Endothelial cell of umbilical vein (primary cell): ENCODE measurements at regions not wholly inside any gene's neighbourhood (a gene's known extent, or its start where the extent isn't known, plus 50 kb on each side); places are given as distances from the start of the nearest gene placed in this dataset.

ENCODE experiments used
- BruUV-seq: library from RNA; stranded (reverse); fragments of 400-500 nt; replicated peaks from 2 replicates; lab custom pipeline; 2021; lab: Mats Ljungman, UMichigan
- CTCF ChIA-PET: fragments of 300-600, 350-600 bp; sonication (Branson Sonifier 250); formaldehyde crosslinking; loops from one replicate; lab custom pipeline; 2021; ENCODE audit warnings: antibody characterized with exemption, inconsistent platforms; lab: Charles Lee
- POLR2A ChIA-PET: fragments of 300-600, 350-600 bp; sonication (Branson Sonifier 250); formaldehyde crosslinking; loops from one replicate; lab custom pipeline; 2021; ENCODE audit warnings: antibody characterized with exemption, inconsistent platforms; lab: Charles Lee
- DNase-seq: peaks from one replicate; pipeline ENCODE4 v3.0.0-alpha.2; 2011; ENCODE audit warnings: low read depth, low spot score
- FAIRE-seq: peaks from 2 replicates; lab custom pipeline; 2011; peaks lifted over from hg19 to GRCh38; lab: Jason Lieb, UNC
- H2AFZ ChIP-seq: 2 replicates; pipeline ENCODE4 v1.6.0; 2012; ENCODE audit warnings: low read depth, low read length, control low read depth, inconsistent platforms
- H3K27ac ChIP-seq: 2 replicates; pipeline ENCODE4 v1.5.1; 2011; ENCODE audit warnings: low read depth, mild to moderate bottlenecking, control low read depth, low read length, moderate library complexity; ENCODE audit not compliant: insufficient read depth
- H3K27me3 ChIP-seq, 2 experiments: 2 replicates each; pipeline versions ENCODE4 v1.6.0 to v1.6.1; 2011; ENCODE audit warnings: low read length in 2 of 2, mixed read lengths in 1 of 2; ENCODE audit not compliant: control insufficient read depth in 2 of 2, insufficient read depth in 2 of 2
- H3K36me3 ChIP-seq, 2 experiments: 2 replicates in 1 of 2; 3 replicates in 1 of 2; pipeline ENCODE4 v1.5.1; 2011; ENCODE audit warnings: low read length in 2 of 2, mild to moderate bottlenecking in 1 of 2, moderate library complexity in 1 of 2; ENCODE audit not compliant: control insufficient read depth in 2 of 2, insufficient read depth in 2 of 2; ENCODE audit errors: extremely low read depth in 1 of 2
- H3K4me1 ChIP-seq: 3 replicates; pipeline ENCODE4 v1.5.1; 2011; ENCODE audit warnings: mild to moderate bottlenecking, low read length; ENCODE audit not compliant: control insufficient read depth, insufficient read depth; ENCODE audit errors: extremely low read depth
- H3K4me2 ChIP-seq: 2 replicates; pipeline ENCODE4 v1.6.1; 2011; ENCODE audit warnings: low read length, control low read depth, mixed read lengths; ENCODE audit not compliant: insufficient read depth
- H3K4me3 ChIP-seq, 3 experiments: fragments of 200-600 bp in 1 of 3; sonication (generic), shearing (Covaris generic) in 1 of 3; replicated peaks in 1 of 3; 2 replicates each; pipeline ENCODE4 v1.5.1; 2011 to 2016; ENCODE audit warnings: control low read depth in 3 of 3, low read length in 3 of 3, mild to moderate bottlenecking in 2 of 3, inconsistent platforms in 1 of 3, low read depth in 1 of 3, moderate library complexity in 1 of 3; ENCODE audit not compliant: insufficient read depth in 1 of 3
- H3K79me2 ChIP-seq: 2 replicates; pipeline ENCODE4 v1.6.0; 2012; ENCODE audit warnings: low read length, inconsistent platforms; ENCODE audit not compliant: control insufficient read depth, insufficient read depth
- H3K9ac ChIP-seq: replicated peaks from 2 replicates; pipeline ENCODE3; 2011; ENCODE audit warnings: low read length, control low read depth; ENCODE audit not compliant: insufficient read depth; ENCODE audit errors: extremely low read depth
- H3K9me1 ChIP-seq: replicated peaks from 3 replicates; pipeline ENCODE4 v1.6.0; 2011; ENCODE audit warnings: mild to moderate bottlenecking, low read length; ENCODE audit not compliant: control insufficient read depth, insufficient read depth; ENCODE audit errors: extremely low read depth
- H3K9me3 ChIP-seq: replicated peaks from 2 replicates; pipeline ENCODE4 v1.5.1; 2012; ENCODE audit warnings: low read length, inconsistent platforms; ENCODE audit not compliant: control insufficient read depth, insufficient read depth
- H4K20me1 ChIP-seq: replicated peaks from 2 replicates; pipeline ENCODE3; 2011; ENCODE audit warnings: mild to moderate bottlenecking, low read length; ENCODE audit not compliant: control insufficient read depth, insufficient read depth; ENCODE audit errors: extremely low read depth
- EZH2 ChIP-seq: IDR thresholded peaks from 2 replicates; pipeline ENCODE4 v1.6.1; 2012; ENCODE audit warnings: borderline replicate concordance, low read depth, mild to moderate bottlenecking, moderate library complexity, low read length, inconsistent platforms; ENCODE audit not compliant: severe bottlenecking
- FOS ChIP-seq: IDR thresholded peaks from 2 replicates; pipeline ENCODE4 v1.6.1; 2011; ENCODE audit warnings: mild to moderate bottlenecking, low read length, moderate library complexity, borderline replicate concordance; ENCODE audit not compliant: insufficient read depth
- GATA2 ChIP-seq: IDR thresholded peaks from 2 replicates; pipeline ENCODE4 v1.7.0; 2011; ENCODE audit warnings: low read depth, mild to moderate bottlenecking, moderate library complexity, mixed read lengths, low read length; ENCODE audit not compliant: insufficient read length, insufficient read depth
- MYC ChIP-seq: IDR thresholded peaks from one replicate; pipeline ENCODE4 v1.6.1; 2011; ENCODE audit warnings: mild to moderate bottlenecking, low read depth, low read length
- POLR2A ChIP-seq: IDR thresholded peaks from 2 replicates; pipeline ENCODE4 v1.6.1; 2012; ENCODE audit warnings: low read depth, mild to moderate bottlenecking, control low read depth, low read length
- POLR2AphosphoS5 ChIP-seq: IDR thresholded peaks from 2 replicates; pipeline ENCODE4 v1.6.1; 2012; ENCODE audit warnings: low read depth, mild to moderate bottlenecking, control low read depth, low read length, moderate library complexity; ENCODE audit not compliant: insufficient read depth
- dilution Hi-C: fragments of 300-500 bp; cut with MboI; formaldehyde crosslinking; loops from one replicate; pipeline ENCODE4 v1.15.0; 2019; ENCODE audit warnings: low sequenced_read_pairs; ENCODE audit not compliant: extremely low pct_ligation_motif_present
- intact Hi-C: fragments of 100-400 bp; cut with micrococcal nuclease; formaldehyde crosslinking; loops from one replicate; pipeline ENCODE4 v1.10.0; 2022
- TF ChIP-seq, protein P1 (sequence below), 2 donors: IDR thresholded peaks; 1 replicate in 1 of 2; 2 replicates in 1 of 2; pipeline ENCODE4 v1.5.1; 2011; ENCODE audit warnings: low read length in 2 of 2, mild to moderate bottlenecking in 2 of 2, moderate library complexity in 2 of 2, control low read depth in 1 of 2, inconsistent platforms in 1 of 2, low read depth in 1 of 2; ENCODE audit not compliant: insufficient read depth in 1 of 2; ENCODE audit errors: extremely low read depth in 1 of 2
- TF ChIP-seq, protein P2 (sequence below): IDR thresholded peaks from 2 replicates; pipeline ENCODE4 v1.6.1; 2011; ENCODE audit not compliant: insufficient read depth, insufficient read length

DNA sequence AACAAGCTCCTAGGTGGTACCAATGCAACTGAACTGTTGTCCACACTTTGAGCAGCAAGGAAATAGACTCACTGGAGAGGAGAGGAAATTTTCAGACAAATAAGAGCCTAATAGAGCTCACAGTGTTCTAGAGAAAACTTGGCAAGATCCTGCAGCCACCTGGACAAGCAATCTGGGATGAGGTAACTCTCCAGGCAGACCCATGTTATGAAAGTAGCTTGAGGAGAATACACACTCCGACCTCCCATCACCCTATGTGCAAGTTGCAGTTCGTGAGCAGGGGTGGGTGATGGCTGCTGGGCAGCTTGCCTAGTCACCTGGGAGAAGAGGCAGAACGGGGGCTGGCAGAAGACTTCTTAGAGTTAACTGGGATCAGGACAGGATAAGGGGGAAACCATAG lies 102.2 kb downstream of the KLF4 start:
- BruUV-seq: no TSS peak
- H3K27me3 ChIP-seq: no peaks in the 10 kb centered on the region
- FAIRE-seq (no peak), DNase-seq (peak; percentile 5)
- no peak overlapping the region for H3K4me3 ChIP-seq
- dilution Hi-C loops: no loop called here
- no peaks in the 10 kb centered on the region for H3K79me2 ChIP-seq
- TF ChIP-seq POLR2A (no peak), GATA2 (no peak), FOS (no peak), MYC (no peak), EZH2 (no peak), POLR2AphosphoS5 (no peak)
- TF ChIP-seq, protein P1, sequence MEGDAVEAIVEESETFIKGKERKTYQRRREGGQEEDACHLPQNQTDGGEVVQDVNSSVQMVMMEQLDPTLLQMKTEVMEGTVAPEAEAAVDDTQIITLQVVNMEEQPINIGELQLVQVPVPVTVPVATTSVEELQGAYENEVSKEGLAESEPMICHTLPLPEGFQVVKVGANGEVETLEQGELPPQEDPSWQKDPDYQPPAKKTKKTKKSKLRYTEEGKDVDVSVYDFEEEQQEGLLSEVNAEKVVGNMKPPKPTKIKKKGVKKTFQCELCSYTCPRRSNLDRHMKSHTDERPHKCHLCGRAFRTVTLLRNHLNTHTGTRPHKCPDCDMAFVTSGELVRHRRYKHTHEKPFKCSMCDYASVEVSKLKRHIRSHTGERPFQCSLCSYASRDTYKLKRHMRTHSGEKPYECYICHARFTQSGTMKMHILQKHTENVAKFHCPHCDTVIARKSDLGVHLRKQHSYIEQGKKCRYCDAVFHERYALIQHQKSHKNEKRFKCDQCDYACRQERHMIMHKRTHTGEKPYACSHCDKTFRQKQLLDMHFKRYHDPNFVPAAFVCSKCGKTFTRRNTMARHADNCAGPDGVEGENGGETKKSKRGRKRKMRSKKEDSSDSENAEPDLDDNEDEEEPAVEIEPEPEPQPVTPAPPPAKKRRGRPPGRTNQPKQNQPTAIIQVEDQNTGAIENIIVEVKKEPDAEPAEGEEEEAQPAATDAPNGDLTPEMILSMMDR (IDR thresholded peaks at IDR 0.05; ENCODE audit: extremely low read depth in 1 of 2, insufficient read depth in 1 of 2, low read depth in 1 of 2, low read length in 2 of 2): no peak
- TF ChIP-seq, protein P2, sequence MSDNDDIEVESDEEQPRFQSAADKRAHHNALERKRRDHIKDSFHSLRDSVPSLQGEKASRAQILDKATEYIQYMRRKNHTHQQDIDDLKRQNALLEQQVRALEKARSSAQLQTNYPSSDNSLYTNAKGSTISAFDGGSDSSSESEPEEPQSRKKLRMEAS: no peak
- H3K9me1 ChIP-seq: no peaks in the 10 kb centered on the region
- no peaks in the 10 kb centered on the region for H4K20me1 ChIP-seq
- ChIA-PET CTCF (no interaction called here), POLR2A (no interaction called here)
- H2AFZ ChIP-seq: no peak overlapping the region
- H3K27ac ChIP-seq: no peak overlapping the region
- H3K4me1 ChIP-seq: no peaks in the 10 kb centered on the region
- H3K9ac ChIP-seq: no peak overlapping the region
- no peak overlapping the region for H3K4me2 ChIP-seq
- no peaks in the 10 kb centered on the region for H3K36me3 ChIP-seq
- intact Hi-C loops: no loop called here
- H3K9me3 ChIP-seq: no peaks in the 10 kb centered on the region
